ENCODE measurements at regions not wholly inside any gene's neighbourhood (a gene's known extent, or its start where the extent isn't known, plus 50 kb on each side); places are given as distances from the start of the nearest gene placed in this dataset.

DNA sequence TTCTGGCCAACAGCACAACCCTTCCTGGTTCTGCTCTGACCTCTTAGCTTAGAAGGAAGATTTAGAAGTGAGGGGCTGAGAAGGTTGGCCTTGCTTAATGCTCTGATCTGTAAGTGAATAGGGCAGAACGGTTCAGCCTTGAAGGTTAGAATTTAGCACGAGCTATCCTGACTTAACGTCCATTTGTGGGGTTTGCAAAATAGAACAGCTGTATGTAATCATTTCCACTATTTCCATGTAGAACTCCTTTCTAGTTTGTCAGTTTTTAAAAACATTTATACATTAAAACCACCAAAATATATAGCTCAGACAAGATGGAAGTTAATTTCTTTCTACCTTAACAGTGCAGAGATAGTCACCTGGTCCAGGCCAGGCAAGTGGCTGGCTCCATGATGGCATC lies 89.9 kb downstream of the TBX19 start:
- Histone ChIP-seq H3K4me3 (ENCODE audit: low read depth, low read length) (no peak overlapping the region), H3K27me3 (replicated peaks) (no peaks in the 10 kb centered on the region), H3K27ac (no peak overlapping the region), H3K36me3 (replicated peaks) (no peaks in the 10 kb centered on the region)
- in situ Hi-C loops (cut with HindIII; ENCODE audit: low pct_ligation_motif_present, low sequenced_read_pairs) = no loop called here
- no peak for DNase-seq
- no peak for TF ChIP-seq CTCF (IDR thresholded peaks at IDR 0.05; ENCODE audit: low read depth, low read length, missing control alignments)

DNA sequence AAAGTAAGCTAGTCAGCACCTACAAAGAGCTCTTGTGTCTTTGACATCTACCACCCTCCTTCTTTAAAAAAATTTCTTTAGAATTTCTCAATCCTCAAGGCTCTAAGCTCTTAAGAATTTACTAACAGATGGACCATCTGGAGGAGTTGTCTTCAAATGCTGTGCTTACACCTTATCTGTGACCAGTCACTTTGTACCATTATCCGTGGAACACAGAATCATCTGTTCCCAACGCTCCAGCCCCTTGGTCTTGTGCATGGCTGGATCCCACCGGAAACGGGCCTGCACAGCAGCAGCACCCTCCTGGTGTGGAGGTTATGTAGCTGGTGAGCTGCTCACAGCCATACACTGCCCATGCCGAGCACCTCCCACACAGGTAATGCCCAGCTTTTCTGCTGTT lies 89.0 kb downstream of the TBX19 start:
- in situ Hi-C loops (cut with HindIII; ENCODE audit: low pct_ligation_motif_present, low sequenced_read_pairs) = no loop called here
- Histone ChIP-seq H3K27me3 (replicated peaks) (no peaks in the 10 kb centered on the region), H3K4me3 (ENCODE audit: low read depth, low read length) (no peak overlapping the region), H3K27ac (no peak overlapping the region), H3K36me3 (replicated peaks) (no peaks in the 10 kb centered on the region)
- TF ChIP-seq CTCF (IDR thresholded peaks at IDR 0.05; ENCODE audit: low read depth, low read length, missing control alignments) = no peak
- DNase-seq = no peak

DNA sequence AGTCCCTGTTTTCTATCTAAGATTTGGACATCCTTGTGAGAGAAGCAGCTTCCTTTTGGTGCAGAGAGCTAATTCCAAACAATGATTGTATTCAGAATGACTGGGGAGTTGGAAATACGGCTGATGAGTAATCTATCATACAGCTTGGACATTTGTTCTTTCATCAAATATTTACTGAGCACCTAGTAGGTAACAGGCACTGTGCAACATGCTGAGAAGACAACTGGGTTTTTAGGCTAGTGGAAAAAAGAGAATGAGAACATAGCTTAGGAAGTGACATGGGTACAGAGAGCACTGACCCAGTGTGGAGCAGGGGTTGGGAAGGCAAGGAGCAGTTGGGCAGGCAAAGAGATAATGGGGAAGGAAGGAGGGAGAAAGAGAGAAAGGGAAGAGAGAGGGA lies 87.5 kb downstream of the TBX19 start:
- no peaks in the 10 kb centered on the region for H3K27me3 ChIP-seq (replicated peaks)
- DNase-seq = no peak
- H3K27ac ChIP-seq = no peak overlapping the region
- TF ChIP-seq CTCF (IDR thresholded peaks at IDR 0.05; ENCODE audit: low read depth, low read length, missing control alignments) = no peak
- in situ Hi-C loops (cut with HindIII; ENCODE audit: low pct_ligation_motif_present, low sequenced_read_pairs) = no loop called here
- H3K36me3 ChIP-seq (replicated peaks) = no peaks in the 10 kb centered on the region
- H3K4me3 ChIP-seq (ENCODE audit: low read depth, low read length) = no peak overlapping the region

DNA sequence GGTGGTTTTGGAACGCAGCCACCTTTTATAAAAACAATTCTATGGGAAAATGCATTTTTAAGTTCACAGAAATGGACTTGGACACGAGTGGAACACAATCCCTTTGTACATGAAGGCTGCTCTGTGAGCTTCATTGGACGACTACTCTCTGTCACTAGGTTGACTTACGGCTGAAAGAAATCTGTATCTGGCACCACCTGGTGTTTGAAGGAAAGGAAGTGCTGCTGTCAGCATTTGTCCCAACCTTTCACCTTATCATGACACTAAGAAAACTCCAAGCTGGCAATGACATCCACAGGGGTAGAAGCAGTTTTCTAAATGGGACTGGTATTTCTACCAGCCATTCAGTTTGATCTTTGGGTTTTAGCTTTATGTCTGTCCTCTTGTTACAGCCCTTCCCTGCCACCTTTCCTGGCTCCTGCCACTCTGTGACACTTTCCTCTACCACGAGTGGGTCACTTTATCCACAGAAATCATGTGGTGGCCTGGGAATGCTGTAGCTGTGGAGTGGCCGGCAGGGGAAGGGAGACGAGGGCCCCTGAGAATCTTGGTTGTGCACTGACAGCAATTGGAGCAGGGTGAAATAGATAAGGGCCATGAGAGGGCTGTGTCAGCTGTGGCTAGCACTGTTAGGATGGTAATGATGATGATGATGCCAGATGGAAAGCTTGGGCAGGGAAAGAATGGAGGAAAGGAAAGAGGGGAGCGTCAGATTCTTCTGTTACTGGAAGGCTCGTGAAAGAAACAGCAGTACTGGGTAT lies 85.2 kb downstream of the TBX19 start:
- Histone ChIP-seq H3K36me3 (replicated peaks) (no peaks in the 10 kb centered on the region), H3K4me3 (ENCODE audit: low read depth, low read length) (no peak overlapping the region), H3K27me3 (replicated peaks) (no peaks in the 10 kb centered on the region), H3K27ac (no peak overlapping the region)
- in situ Hi-C loops (cut with HindIII; ENCODE audit: low pct_ligation_motif_present, low sequenced_read_pairs) = no loop called here
- TF ChIP-seq CTCF (IDR thresholded peaks at IDR 0.05; ENCODE audit: low read depth, low read length, missing control alignments) = peak; percentile 25
- DNase-seq = no peak
